Activated B cell treated with CpG ODN at 0.5 μM for 24 hours (primary cell): ENCODE measurements at regions not wholly inside any gene's neighbourhood (a gene's known extent, or its start where the extent isn't known, plus 50 kb on each side); places are given as distances from the start of the nearest gene placed in this dataset.

Experiments
- ATAC-seq: fragments of 200-7000 bp; cut with Tn5 transposase; one replicate; pipeline ENCODE4 v1.10.0; 2021; ENCODE audit warnings: low read depth, mild to moderate bottlenecking, moderate library complexity
- CTCF ChIA-PET: fragments of 350-600 bp; sonication (Branson Sonifier 250); formaldehyde crosslinking; loops from one replicate; lab custom pipeline; 2021; ENCODE audit warnings: antibody characterized with exemption; lab: Charles Lee
- POLR2A ChIA-PET: fragments of 350-600 bp; sonication (Branson Sonifier 250); formaldehyde crosslinking; loops from one replicate; lab custom pipeline; 2021; ENCODE audit warnings: antibody characterized with exemption; lab: Charles Lee
- DNase-seq: peaks from one replicate; pipeline ENCODE4 v3.0.0; 2022
- H3K27ac Mint-ChIP-seq: one replicate; pipeline ENCODE4 v1.8.0; 2020; ENCODE audit warnings: mixed read lengths
- H3K27me3 Mint-ChIP-seq: one replicate; pipeline ENCODE4 v1.8.0; 2021; ENCODE audit warnings: mixed read lengths
- H3K36me3 Mint-ChIP-seq: one replicate; pipeline ENCODE4 v1.8.0; 2021; ENCODE audit warnings: low read depth, mixed read lengths
- H3K4me1 Mint-ChIP-seq: one replicate; pipeline ENCODE4 v1.8.0; 2021; ENCODE audit warnings: mixed read lengths
- H3K4me3 Mint-ChIP-seq: one replicate; pipeline ENCODE4 v1.8.0; 2020; ENCODE audit warnings: mild to moderate bottlenecking, mixed read lengths
- H3K9me3 Mint-ChIP-seq: one replicate; pipeline ENCODE4 v1.8.0; 2020; ENCODE audit warnings: mixed read lengths
- intact Hi-C: fragments of 100-400 bp; cut with micrococcal nuclease; formaldehyde crosslinking; loops from one replicate; pipeline ENCODE4 v1.15.1; 2024
- TF ChIP-seq, protein P1 (sequence below): fragments of 200-600 bp; IDR thresholded peaks from one replicate; pipeline ENCODE4 v1.8.0; 2022; ENCODE audit warnings: antibody characterized with exemption, mild to moderate bottlenecking

DNA sequence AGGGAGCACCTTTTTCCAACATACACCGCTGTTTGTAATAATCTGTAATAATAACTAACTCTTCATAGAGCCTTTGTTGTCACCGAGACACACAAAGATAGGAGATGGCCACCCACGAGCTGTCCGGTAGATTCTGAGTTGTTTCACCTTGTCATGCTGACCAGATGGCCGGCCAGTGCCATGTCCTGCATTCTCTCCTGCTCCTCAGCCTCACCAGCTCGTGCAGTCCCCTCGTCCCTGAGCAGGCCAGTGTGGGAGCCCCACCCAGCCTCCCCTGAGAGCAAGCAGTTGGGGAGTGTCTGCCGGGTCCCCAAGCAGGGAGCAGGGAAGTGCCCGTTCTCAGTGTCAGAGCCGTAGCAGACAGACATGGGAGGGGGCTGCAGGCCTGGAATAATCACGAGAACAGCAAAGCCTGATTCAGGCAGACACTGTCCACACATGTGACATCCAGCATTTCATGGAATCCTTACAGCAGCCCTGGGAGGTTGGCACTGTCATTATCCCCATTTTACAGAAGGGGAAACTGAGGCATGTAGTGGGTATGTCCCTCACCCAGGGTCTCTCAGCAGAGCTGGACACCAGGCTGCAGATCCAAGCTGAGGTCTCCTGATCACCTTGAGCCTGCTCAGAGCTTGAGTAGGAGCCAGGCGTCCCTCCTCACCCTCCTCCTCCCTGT lies 178.5 kb upstream of the CIBAR2 start:
- Mint-ChIP-seq H3K27ac (no peak overlapping the region), H3K27me3 (peaks cover 6% of the 10 kb centered on the region), H3K36me3 (no peaks in the 10 kb centered on the region), H3K4me1 (no peaks in the 10 kb centered on the region), H3K9me3 (no peaks in the 10 kb centered on the region), H3K4me3 (no peak overlapping the region)
- POLR2A ChIA-PET: no interaction called here
- CTCF ChIA-PET: no interaction called here
- no peak for ATAC-seq
- TF ChIP-seq, protein P1, sequence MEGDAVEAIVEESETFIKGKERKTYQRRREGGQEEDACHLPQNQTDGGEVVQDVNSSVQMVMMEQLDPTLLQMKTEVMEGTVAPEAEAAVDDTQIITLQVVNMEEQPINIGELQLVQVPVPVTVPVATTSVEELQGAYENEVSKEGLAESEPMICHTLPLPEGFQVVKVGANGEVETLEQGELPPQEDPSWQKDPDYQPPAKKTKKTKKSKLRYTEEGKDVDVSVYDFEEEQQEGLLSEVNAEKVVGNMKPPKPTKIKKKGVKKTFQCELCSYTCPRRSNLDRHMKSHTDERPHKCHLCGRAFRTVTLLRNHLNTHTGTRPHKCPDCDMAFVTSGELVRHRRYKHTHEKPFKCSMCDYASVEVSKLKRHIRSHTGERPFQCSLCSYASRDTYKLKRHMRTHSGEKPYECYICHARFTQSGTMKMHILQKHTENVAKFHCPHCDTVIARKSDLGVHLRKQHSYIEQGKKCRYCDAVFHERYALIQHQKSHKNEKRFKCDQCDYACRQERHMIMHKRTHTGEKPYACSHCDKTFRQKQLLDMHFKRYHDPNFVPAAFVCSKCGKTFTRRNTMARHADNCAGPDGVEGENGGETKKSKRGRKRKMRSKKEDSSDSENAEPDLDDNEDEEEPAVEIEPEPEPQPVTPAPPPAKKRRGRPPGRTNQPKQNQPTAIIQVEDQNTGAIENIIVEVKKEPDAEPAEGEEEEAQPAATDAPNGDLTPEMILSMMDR: no peak
- intact Hi-C loops: no loop called here
- no peak for DNase-seq

DNA sequence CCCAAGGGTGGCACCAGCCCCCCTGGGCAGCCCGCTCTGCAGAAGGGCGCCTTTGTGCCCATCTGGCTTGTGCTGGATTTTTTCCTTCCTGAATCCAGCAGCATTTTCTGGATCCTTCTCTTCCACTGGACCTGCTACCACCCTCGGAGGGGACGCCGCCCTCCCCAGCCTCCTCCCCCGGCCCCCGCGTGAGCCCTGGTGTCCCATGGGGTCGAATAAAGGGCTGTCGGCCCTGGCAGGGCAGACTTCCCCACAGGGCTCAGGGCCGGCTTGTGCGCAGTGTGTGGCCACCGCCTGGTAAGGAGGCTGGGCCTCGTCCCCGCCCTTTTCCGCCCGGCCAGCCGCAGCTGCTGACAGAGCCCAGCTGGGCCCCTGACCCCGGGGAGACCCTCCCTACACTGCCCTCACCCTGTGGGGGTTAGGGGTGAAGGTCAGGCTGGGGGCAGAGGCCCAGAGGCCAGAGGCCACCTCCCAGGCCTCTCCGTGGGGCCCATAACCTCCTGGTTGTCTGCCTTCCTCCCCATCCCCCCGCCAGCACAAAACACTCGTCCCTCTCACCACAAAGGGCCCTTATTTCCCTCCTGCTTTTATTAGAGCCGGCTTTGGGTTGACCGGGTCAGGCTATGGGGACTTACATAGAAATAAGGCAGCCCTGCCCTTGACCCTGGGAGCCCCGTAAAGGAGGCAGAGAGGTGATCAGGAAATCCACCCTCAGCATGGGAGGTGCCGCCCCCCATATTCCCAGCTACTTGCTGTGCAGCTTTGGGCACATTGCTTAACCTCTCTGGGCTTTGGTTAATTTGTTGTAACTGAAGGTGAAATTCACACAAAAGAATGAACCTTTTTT lies 179.3 kb upstream of the CIBAR2 start:
- ATAC-seq (no peak), DNase-seq (no peak)
- Mint-ChIP-seq H3K4me1 (no peaks in the 10 kb centered on the region), H3K36me3 (no peaks in the 10 kb centered on the region), H3K9me3 (no peaks in the 10 kb centered on the region), H3K4me3 (no peak overlapping the region), H3K27ac (no peak overlapping the region), H3K27me3 (peaks cover 6% of the 10 kb centered on the region)
- CTCF ChIA-PET: no interaction called here
- POLR2A ChIA-PET: interaction anchor here (0.7 kb wide), 2 partner anchors 188 to 611 kb away, joined by 3 to 6 read pairs; no protein-coding TSS in a partner anchor
- intact Hi-C loops: no loop called here
- TF ChIP-seq, protein P1: no peak

DNA sequence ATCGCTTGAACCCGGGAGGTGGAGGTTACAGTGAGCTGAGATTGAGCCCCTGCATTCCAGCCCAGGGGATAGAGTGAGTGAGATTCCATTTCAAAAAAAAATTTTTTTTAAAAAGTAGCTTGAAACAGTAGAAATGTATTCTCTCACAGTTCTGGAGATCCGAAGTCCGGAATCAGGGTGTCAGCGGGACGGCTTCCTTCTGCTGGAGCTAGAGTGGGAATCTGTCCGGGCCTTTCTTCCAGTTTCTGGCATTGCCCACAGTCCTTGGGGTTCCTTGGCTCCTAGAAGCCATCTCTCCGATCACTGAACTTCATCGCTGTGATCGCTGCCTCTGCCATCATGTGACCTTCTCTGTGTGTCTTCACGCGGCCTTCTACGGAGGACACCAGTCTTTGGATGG lies 181.2 kb upstream of the CIBAR2 start:
- POLR2A ChIA-PET: no interaction called here
- Mint-ChIP-seq H3K4me3 (no peak overlapping the region), H3K9me3 (no peaks in the 10 kb centered on the region), H3K36me3 (no peaks in the 10 kb centered on the region), H3K27ac (no peak overlapping the region), H3K4me1 (no peaks in the 10 kb centered on the region), H3K27me3 (peaks cover 5% of the 10 kb centered on the region)
- TF ChIP-seq, protein P1: no peak
- intact Hi-C loops: no loop called here
- CTCF ChIA-PET: no interaction called here
- DNase-seq: no peak
- ATAC-seq: no peak

GRCh38 chr16:85293904-85294642 lies 181.8 kb upstream of the CIBAR2 start:
- Mint-ChIP-seq H3K27ac (no peak overlapping the region), H3K9me3 (no peaks in the 10 kb centered on the region), H3K4me1 (no peaks in the 10 kb centered on the region), H3K27me3 (peaks cover 5% of the 10 kb centered on the region), H3K36me3 (no peaks in the 10 kb centered on the region), H3K4me3 (no peak overlapping the region)
- intact Hi-C loops: no loop called here
- POLR2A ChIA-PET: no interaction called here
- CTCF ChIA-PET: no interaction called here
- no peak for ATAC-seq
- TF ChIP-seq, protein P1: no peak
- DNase-seq: no peak
